GM18858 (cell line): ENCODE measurements at regions not wholly inside any gene's neighbourhood (a gene's known extent, or its start where the extent isn't known, plus 50 kb on each side); places are given as distances from the start of the nearest gene placed in this dataset.
A peak's percentile ranks its signal among the peaks of the same experiment; 100 is the strongest.
"Not testable (repeated sequence)": the region's sequence is repeated elsewhere in the genome, so short reads cannot be mapped to it uniquely, and the experiment has no call there.

ENCODE experiments used
- ATAC-seq: cut with Tn5 transposase; IDR thresholded peaks from one replicate; pipeline ENCODE4 v1.9.1; 2021; ENCODE audit not compliant: unreplicated experiment

GRCh38 chr4:25981749-25982148 lies 67.7 kb downstream of the SMIM20 start:
- ATAC-seq = no peak

GRCh38 chr4:25982962-25983361 lies 68.9 kb downstream of the SMIM20 start:
- no peak for ATAC-seq

DNA sequence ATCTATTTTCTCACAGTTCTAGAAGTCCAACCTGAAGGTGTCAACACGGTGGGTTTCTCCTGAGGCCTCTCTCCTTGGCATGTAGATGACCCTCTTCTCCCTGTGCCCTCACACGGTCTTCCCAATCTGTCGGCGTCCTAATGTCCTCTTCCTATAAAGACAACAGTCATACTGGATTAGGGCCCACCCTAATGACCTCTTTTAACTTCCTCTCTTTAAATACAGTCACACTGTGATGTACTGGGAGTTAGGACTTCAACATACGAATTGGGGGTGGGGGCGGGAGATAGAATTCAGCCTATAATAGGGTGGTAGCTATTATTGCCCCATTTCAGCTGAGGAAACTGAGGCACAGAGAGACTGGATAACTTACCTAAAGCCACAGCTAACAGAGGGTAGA lies 70.2 kb downstream of the SMIM20 start:
- no peak for ATAC-seq

DNA sequence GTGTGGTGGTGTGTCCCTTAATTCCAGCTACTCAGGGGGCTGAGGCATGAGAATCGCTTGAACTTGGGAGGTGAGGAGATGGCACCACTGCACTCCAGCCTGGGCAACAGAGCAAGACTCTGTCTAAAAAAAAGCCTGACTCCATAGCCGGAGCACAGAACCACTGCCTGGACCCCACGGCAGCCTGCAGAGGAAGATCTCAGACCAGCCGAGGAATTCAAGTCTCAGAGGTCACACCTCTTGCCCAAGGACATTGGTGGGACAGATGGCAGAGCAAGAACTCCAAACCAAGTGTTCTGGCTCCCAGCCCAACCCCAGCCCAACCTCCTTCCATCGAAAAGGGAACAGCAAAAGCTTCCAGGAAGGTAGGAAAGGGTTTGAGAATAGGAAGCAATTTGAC lies 70.8 kb downstream of the SMIM20 start:
- ATAC-seq = no peak

- ATAC-seq = no peak
Measured at GRCh38 chr4:25986807-25987206, 72.8 kb downstream of the SMIM20 start.

- no peak for ATAC-seq
Measured at GRCh38 chr4:25991340-25991739, 77.3 kb downstream of the SMIM20 start.

DNA sequence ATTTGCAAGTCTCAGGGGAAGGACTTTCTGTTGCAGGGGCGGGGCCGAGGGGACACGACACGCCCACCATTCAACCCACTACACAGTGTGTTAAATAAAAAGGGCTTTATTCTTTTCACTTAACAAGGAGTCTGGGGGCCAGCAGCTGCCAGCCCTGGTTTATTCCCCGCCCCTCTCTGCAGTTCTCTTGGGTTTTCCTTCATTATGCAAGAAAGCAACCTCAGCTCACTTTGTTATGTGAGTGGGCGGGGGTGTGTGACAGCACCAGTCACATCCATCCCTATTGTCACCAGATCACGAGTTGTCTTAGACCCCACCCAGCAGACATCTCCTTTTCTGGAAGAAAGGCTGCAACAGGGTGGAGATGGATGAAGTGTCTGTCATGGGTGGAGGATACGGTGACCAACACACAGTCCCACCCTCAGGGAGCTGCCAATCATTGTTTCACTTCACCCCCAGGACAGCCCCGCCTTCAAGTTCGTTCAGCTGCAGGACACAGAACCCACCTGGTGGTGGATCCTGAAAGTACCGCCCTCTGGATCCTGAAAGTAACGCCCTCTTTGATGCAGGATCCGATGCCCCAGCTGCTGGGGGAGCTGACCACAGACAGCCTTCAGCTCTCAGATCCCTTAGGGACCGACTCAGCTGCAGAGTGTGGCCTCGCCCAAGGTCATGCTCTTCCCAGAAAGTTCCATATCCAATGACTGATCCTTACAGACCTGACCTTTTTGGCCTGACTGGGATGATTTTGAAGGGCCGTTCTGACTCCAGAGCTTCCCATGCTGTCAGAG lies 79.6 kb downstream of the SMIM20 start:
- ATAC-seq = peak; percentile 58

DNA sequence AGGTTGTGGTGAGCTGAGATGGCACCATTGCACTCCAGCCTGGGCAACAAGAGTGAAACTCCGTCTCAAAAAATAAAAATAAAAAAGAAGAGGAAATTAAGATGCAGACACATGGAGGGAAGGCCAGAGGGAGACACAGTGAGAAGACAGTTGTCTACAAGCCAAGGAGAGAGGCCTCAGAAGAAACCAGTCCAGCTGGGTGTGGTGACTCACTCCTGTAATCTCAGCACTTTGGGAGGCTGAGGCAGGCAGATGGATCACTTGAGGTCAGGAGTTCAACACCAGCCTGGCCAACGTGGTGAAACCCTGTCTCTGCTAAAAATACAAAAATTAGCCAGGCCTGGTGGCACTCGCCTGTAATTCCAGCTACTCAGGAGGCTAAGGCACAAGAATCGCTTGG lies 80.6 kb downstream of the SMIM20 start:
- ATAC-seq = not testable (repeated sequence)

DNA sequence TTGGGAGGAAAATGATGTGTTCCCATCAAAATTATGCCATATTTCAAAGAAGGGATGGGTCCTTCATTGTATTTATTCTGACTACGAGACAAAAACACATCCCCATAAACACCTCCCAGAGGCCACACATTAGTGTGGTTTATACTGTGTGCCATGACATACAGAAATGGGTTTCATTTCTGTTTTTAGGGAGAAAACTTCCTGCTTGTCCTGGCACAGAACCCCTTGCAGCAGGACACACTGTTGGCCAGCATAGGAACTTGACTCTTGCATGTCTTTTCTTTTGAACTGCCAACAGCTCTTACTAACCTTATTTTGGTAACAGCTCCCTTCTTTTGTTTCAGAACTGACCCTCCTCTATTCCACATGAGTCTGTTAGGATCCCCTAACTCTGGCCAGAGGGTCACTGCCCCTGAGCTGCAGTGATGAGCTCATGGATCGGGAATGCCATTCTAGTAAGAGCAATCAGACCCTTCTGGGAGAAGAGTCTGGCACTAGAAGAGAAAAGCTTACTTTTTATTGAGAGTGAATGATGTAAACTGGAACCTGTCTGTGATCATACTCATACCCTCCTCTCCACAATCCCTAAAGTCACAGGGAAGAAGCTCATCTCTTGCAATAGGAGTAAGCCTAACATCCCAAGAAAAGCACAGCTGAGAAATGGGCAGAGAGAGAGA lies 86.4 kb downstream of the SMIM20 start:
- no peak for ATAC-seq

- ATAC-seq = no peak
Measured at GRCh38 chr4:26001413-26001812, 87.4 kb downstream of the SMIM20 start.

GRCh38 chr4:26001816-26002215 lies 87.8 kb downstream of the SMIM20 start:
- no peak for ATAC-seq

DNA sequence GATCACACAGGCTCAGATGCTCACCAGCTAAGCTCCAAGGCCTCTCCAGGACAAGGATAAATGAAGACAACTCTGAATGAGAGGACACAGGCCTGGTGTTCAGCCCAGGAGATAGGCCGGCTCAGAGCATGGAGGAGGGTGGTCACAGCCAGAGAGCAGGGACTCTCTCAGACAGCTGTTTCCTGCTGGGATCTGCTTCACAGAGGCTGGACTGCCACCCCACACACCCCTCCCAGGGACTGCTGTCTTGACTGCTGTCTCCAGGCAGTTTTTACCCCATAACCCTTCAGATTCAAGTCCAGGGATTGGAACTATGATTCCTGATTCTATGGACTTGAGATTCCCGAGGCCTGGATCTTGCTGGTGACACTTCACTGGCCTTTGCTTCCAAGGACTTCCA lies 89.0 kb downstream of the SMIM20 start:
- no peak for ATAC-seq

- ATAC-seq = no peak
Measured at GRCh38 chr4:26004290-26004689, 90.3 kb downstream of the SMIM20 start.

DNA sequence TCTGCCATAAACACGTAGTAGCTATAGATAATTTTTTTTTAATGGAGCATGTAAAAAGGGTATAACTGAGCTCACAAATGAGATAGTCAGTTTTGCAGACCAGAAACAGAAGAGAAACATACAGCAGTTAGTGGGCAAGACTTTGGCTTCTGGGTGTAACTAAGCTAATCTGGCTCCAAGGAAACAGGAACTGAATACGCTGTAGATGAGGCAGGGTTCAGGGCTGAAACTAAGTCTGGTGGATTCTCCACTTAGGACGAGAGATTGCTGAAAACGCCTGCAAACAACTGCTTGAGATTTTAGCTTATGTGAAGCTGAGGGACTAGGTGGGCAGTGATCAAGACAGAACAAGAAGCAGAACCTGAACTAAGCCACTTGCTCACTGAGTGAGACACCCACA lies 91.7 kb downstream of the SMIM20 start:
- no peak for ATAC-seq

GRCh38 chr4:26008737-26009136 lies 94.7 kb downstream of the SMIM20 start:
- no peak for ATAC-seq

- ATAC-seq = no peak
Measured at GRCh38 chr4:26009502-26009901, 95.5 kb downstream of the SMIM20 start.

DNA sequence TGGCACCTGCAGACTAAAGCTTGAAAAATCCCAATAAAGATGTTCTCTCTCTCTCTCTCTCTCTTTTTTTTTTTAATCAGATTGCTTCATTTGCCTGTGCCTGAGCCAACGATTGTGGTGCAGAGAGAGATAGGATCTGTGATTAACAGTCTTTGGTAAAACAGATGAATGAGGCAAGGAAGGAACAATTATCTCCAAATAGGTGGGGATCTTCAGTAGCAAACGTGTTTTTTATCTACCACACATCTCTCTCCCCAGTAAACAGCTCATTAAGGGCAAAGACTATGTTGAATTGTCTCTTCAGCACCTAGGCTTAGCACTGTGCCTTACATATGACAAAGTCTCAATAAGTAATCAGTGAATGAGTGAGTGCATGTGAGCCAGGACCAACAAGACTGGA lies 96.3 kb downstream of the SMIM20 start:
- ATAC-seq = no peak

- no peak for ATAC-seq
Measured at GRCh38 chr4:26013629-26014028, 99.6 kb downstream of the SMIM20 start.

DNA sequence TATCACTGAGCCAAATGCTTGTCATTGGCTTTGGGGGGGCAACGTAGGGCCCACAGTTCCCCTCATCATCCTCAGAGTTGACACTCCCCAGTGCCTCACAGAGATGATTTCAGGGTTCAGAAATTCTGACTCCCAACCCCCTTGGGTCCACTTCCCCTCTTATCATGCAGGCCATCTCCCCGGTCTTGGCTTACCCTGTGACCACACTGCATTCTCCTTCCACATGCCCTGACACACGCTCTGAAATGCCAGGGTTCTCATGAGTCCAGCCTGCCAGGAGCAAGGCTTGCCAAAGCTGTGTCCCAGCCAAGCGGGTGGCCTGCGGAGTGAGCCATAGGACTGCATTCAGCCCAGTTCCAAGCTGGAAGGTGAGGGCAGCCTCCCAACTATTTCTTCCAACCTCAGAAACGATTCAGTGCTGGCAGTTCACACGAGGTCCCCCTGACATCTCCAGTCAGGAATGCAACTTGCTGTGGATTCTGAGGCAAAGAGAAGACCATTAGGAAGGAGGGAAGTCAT lies 101.2 kb downstream of the SMIM20 start:
- no peak for ATAC-seq

DNA sequence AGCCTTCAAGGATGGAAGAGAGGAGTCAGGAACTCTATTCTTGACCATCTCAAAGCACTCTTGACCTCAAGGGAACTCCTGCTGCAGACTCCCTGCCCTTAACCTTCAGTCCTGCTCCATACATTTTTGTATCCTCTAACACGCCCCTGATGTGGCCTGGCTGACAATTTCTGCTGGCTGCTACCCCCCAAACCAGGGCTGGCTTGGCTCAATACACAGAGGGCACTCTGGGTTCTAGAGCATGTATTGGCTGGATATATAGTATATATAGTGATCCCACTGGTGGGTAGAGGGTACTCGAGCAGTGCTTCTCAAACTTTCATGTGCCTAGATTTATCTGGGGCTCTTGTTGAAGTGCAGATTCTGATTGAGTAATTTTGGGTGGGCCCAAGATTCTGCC lies 101.9 kb downstream of the SMIM20 start:
- no peak for ATAC-seq

DNA sequence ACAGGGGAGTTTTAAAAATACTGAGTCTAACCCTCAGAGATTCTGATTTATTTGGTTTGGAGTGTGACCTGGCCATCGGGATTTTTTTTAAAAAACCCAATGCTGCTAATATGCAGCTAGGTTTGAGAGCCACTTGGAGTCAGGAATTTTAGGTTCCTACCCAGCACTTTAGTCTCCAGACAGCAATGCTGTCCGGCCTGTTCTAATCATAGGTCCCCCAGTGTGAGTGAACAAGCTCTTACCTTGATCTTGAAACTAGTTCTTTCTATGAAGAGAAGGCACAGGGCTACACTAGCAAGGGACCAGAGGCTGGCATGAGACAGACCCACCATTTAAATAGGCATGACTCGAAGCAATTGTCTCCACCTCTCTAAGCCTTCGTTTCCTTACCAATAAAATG lies 103.5 kb downstream of the SMIM20 start:
- ATAC-seq = no peak

DNA sequence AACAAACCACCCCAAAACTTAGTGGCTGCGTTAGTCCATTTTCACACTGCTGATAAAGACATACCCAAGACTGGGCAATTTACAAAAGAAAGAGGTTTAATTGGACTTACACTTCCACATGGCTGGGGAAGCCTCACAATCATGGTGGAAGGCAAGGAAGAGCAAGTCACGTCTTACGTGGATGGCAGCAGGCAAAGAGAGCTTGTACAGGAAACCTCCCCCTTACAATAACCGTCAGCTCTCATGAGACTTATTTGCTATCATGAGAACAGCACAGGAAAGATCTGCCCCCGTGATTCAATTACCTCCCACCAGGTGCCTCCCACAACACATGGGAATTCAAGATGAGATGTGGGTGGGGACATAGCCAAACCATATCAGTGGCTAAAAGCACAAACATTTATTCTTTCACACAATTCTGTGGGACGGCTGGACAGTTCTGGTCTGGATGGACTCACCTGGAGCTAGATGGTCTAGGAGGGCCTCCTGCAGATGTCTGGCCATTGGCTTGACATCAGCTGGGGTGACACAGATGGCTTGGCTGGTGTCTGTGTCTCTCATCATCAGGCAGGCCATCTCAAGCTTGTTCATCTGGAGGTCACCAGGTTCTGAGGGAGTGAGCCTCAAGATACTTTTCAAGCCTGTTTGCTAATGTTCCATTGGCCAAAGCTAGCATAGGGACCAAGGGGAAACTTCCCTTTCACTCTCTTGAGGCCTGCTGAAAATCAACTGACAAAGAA lies 104.1 kb downstream of the SMIM20 start:
- ATAC-seq = not testable (repeated sequence)
